ENCODE measurements at regions not wholly inside any gene's neighbourhood (a gene's known extent, or its start where the extent isn't known, plus 50 kb on each side); places are given as distances from the start of the nearest gene placed in this dataset.

DNA sequence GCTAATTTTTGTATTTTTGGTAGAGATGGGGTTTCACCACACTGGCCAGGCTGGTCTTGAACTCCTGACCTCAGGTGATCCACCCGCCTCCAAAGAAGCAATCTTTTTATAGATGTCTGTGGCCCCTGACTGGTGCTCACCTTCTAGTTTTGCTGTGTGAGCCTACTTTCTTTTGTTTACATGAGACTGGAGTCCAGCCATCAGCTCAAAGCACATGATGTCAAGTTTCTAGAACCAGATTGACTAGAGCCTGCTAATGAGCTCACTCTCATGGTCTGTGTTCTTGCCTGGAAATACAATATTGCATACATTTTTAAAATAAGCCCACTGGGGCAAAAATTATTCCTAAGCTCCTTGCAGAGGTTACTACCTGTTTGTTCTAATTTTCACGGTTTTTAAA is 102.9 kb upstream of the PIK3R1 start:
- POLR2A ChIA-PET = no interaction called here
- no peak overlapping the region for H3K9ac ChIP-seq (ENCODE audit: low read length)
- no peak overlapping the region for H3K27ac ChIP-seq (ENCODE audit: low read length in 2 of 2)
- H3K9me3 ChIP-seq (ENCODE audit: control extremely low read depth in 1 of 3, control insufficient read depth in 2 of 3, insufficient read depth in 1 of 3, low read length in 2 of 3) = no peaks in the 10 kb centered on the region
- intact Hi-C loops (cut with micrococcal nuclease) = no loop called here
- no peaks in the 10 kb centered on the region for H3K4me1 Mint-ChIP-seq
- H3K4me3 Mint-ChIP-seq = no peak overlapping the region
- 100% methylated on average over 1 of the region's 2 CpGs for WGBS (ENCODE audit: insufficient coverage)
- H3K9me3 Mint-ChIP-seq (ENCODE audit: insufficient read depth) = no peaks in the 10 kb centered on the region
- no peaks in the 10 kb centered on the region for H4K20me1 ChIP-seq (ENCODE audit: control insufficient read depth, insufficient read depth, low read length, poor library complexity, severe bottlenecking)
- ATAC-seq (ENCODE audit: low read depth) = no peak
- H3K36me3 ChIP-seq (replicated peaks in 1 of 2; ENCODE audit: control extremely low read depth in 1 of 2, control insufficient read depth in 1 of 2, extremely low read depth in 1 of 2, insufficient read depth in 2 of 2, low read length in 1 of 2) = no peaks in the 10 kb centered on the region
- TF ChIP-seq, protein P1, sequence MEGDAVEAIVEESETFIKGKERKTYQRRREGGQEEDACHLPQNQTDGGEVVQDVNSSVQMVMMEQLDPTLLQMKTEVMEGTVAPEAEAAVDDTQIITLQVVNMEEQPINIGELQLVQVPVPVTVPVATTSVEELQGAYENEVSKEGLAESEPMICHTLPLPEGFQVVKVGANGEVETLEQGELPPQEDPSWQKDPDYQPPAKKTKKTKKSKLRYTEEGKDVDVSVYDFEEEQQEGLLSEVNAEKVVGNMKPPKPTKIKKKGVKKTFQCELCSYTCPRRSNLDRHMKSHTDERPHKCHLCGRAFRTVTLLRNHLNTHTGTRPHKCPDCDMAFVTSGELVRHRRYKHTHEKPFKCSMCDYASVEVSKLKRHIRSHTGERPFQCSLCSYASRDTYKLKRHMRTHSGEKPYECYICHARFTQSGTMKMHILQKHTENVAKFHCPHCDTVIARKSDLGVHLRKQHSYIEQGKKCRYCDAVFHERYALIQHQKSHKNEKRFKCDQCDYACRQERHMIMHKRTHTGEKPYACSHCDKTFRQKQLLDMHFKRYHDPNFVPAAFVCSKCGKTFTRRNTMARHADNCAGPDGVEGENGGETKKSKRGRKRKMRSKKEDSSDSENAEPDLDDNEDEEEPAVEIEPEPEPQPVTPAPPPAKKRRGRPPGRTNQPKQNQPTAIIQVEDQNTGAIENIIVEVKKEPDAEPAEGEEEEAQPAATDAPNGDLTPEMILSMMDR (IDR thresholded peaks at IDR 0.05) = no peak
- TF ChIP-seq EZH2 (IDR thresholded peaks at IDR 0.05; ENCODE audit: borderline replicate concordance, insufficient read depth, low read depth, low read length, poor library complexity, severe bottlenecking) = no peak
- DNase-seq = no peak
- H3K4me2 ChIP-seq (replicated peaks; ENCODE audit: low read depth, low read length, poor library complexity, severe bottlenecking) = no peak overlapping the region
- H2AFZ ChIP-seq (ENCODE audit: insufficient read depth, low read depth, low read length, poor library complexity, severe bottlenecking) = no peak overlapping the region
- H3K27ac Mint-ChIP-seq = no peak overlapping the region
- no peak overlapping the region for H3K4me3 ChIP-seq (ENCODE audit: control extremely low read depth in 1 of 5, extremely low read depth in 1 of 5, insufficient read depth in 1 of 5, low read depth in 2 of 5, low read length in 4 of 5)
- CTCF ChIA-PET = interaction anchor here (1.3 kb wide), 1 partner anchor 201 kb away, joined by 3 read pairs; no protein-coding TSS in a partner anchor
- no peaks in the 10 kb centered on the region for H3K4me1 ChIP-seq (ENCODE audit: control insufficient read depth in 2 of 2, insufficient read depth in 2 of 2, low read length in 2 of 2)
- peaks cover 3% of the 10 kb centered on the region for H3K27me3 Mint-ChIP-seq
- H3K27me3 ChIP-seq (replicated peaks in 1 of 4; ENCODE audit: control extremely low read depth in 1 of 4, control insufficient read depth in 3 of 4, insufficient read depth in 4 of 4, low read length in 3 of 4) = no peaks in the 10 kb centered on the region
- H3K79me2 ChIP-seq (ENCODE audit: control insufficient read depth, insufficient read depth, low read length) = no peaks in the 10 kb centered on the region

DNA sequence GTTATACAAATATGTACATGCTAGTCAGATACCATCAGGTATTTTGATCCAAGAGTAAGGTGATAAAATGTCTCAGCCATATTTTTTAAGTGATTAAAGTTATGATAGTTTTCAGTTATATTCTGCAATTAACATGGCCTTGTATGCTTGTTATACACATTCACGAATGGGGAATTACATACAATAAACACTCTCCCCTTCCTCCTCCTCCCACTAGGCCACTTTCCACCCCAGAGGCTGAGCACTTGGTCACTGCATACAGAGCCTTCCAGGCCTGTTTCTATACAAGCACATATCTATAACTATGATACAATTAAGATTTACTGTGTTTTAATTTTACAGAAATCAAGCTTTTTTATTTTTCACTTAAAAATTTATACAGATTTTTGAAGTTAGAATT is 104.7 kb upstream of the PIK3R1 start:
- H4K20me1 ChIP-seq (ENCODE audit: control insufficient read depth, insufficient read depth, low read length, poor library complexity, severe bottlenecking) = no peaks in the 10 kb centered on the region
- no peak overlapping the region for H2AFZ ChIP-seq (ENCODE audit: insufficient read depth, low read depth, low read length, poor library complexity, severe bottlenecking)
- DNase-seq (no peak), ATAC-seq (ENCODE audit: low read depth) (no peak)
- POLR2A ChIA-PET = no interaction called here
- H3K4me3 ChIP-seq (ENCODE audit: control extremely low read depth in 1 of 5, extremely low read depth in 1 of 5, insufficient read depth in 1 of 5, low read depth in 2 of 5, low read length in 4 of 5) = no peak overlapping the region
- H3K4me3 Mint-ChIP-seq = no peak overlapping the region
- H3K4me1 ChIP-seq (ENCODE audit: control insufficient read depth in 2 of 2, insufficient read depth in 2 of 2, low read length in 2 of 2) = no peaks in the 10 kb centered on the region
- H3K27me3 ChIP-seq (replicated peaks in 1 of 4; ENCODE audit: control extremely low read depth in 1 of 4, control insufficient read depth in 3 of 4, insufficient read depth in 4 of 4, low read length in 3 of 4) = no peaks in the 10 kb centered on the region
- H3K9me3 ChIP-seq (ENCODE audit: control extremely low read depth in 1 of 3, control insufficient read depth in 2 of 3, insufficient read depth in 1 of 3, low read length in 2 of 3) = no peaks in the 10 kb centered on the region
- CTCF ChIA-PET = no interaction called here
- H3K9ac ChIP-seq (ENCODE audit: low read length) = no peak overlapping the region
- H3K9me3 Mint-ChIP-seq (ENCODE audit: insufficient read depth) = no peaks in the 10 kb centered on the region
- H3K4me2 ChIP-seq (replicated peaks; ENCODE audit: low read depth, low read length, poor library complexity, severe bottlenecking) = no peak overlapping the region
- no peak overlapping the region for H3K27ac Mint-ChIP-seq
- intact Hi-C loops (cut with micrococcal nuclease) = no loop called here
- H3K27me3 Mint-ChIP-seq = peaks cover 2% of the 10 kb centered on the region
- H3K79me2 ChIP-seq (ENCODE audit: control insufficient read depth, insufficient read depth, low read length) = no peaks in the 10 kb centered on the region
- no peaks in the 10 kb centered on the region for H3K4me1 Mint-ChIP-seq
- 100% methylated on average over 1 of the region's 1 CpG for WGBS (ENCODE audit: insufficient coverage)
- no peaks in the 10 kb centered on the region for H3K36me3 ChIP-seq (replicated peaks in 1 of 2; ENCODE audit: control extremely low read depth in 1 of 2, control insufficient read depth in 1 of 2, extremely low read depth in 1 of 2, insufficient read depth in 2 of 2, low read length in 1 of 2)
- H3K27ac ChIP-seq (ENCODE audit: low read length in 2 of 2) = no peak overlapping the region
- no peak for TF ChIP-seq EZH2 (IDR thresholded peaks at IDR 0.05; ENCODE audit: borderline replicate concordance, insufficient read depth, low read depth, low read length, poor library complexity, severe bottlenecking)
- TF ChIP-seq, protein P1 (IDR thresholded peaks at IDR 0.05) = no peak

Data from B cell (primary cell).